Left lung (tissue), 4 donors: ENCODE measurements at regions not wholly inside any gene's neighbourhood (a gene's known extent, or its start where the extent isn't known, plus 50 kb on each side); places are given as distances from the start of the nearest gene placed in this dataset.

ENCODE experiments used
- ATAC-seq: fragments of 200-7000 bp; cut with Tn5 transposase; one replicate; pipeline ENCODE4 v1.9.1; 2020; ENCODE audit warnings: moderate library complexity
- DNase-seq, 4 donors: peaks; one replicate each; pipeline ENCODE4 v3.0.0-alpha.2; 2013 to 2020
- H3K27ac ChIP-seq, 2 donors: fragments of 200-600 bp; sonication (generic) in 1 of 2; one replicate each; pipeline versions ENCODE4 v1.5.0 to v1.8.0; 2020 to 2021
- H3K27me3 ChIP-seq, 2 donors: fragments of 200-600 bp; sonication (generic) in 1 of 2; one replicate each; pipeline versions ENCODE4 v1.5.0 to v1.8.0; 2020 to 2021
- H3K36me3 ChIP-seq, 2 donors: fragments of 200-600 bp; sonication (generic) in 1 of 2; one replicate each; pipeline versions ENCODE4 v1.5.0 to v1.8.0; 2020 to 2021
- H3K4me1 ChIP-seq, 2 donors: fragments of 200-600 bp; one replicate each; pipeline ENCODE4 v1.8.0; 2021
- H3K4me3 ChIP-seq, 2 donors: fragments of 200-600 bp; sonication (generic) in 1 of 2; one replicate each; pipeline versions ENCODE4 v1.5.0 to v1.8.0; 2020 to 2021; ENCODE audit warnings: mild to moderate bottlenecking in 1 of 2
- H3K9me3 ChIP-seq, 2 donors: fragments of 200-600 bp; sonication (generic) in 1 of 2; one replicate each; pipeline versions ENCODE4 v1.5.0 to v1.8.0; 2020 to 2021
- intact Hi-C, 2 donors: fragments of 100-400 bp; cut with DNase I; formaldehyde crosslinking; loops; one replicate each; pipeline versions ENCODE4 v1.11.2 to v1.14.2; 2022
- TF ChIP-seq, protein P1 (sequence below), 2 donors: fragments of 200-600 bp; sonication (generic) in 1 of 2; IDR thresholded peaks; one replicate each; pipeline versions ENCODE4 v1.5.0 to v1.8.0; 2021; ENCODE audit warnings: antibody characterized with exemption in 2 of 2
- donor health status: DM: no; HTN: yes; CAD: no.
- donor health status: DM: no; HTN: no; CAD: no.

- no peak overlapping the region for H3K27ac ChIP-seq
- intact Hi-C loops, result no loop called here
- TF ChIP-seq, protein P1, sequence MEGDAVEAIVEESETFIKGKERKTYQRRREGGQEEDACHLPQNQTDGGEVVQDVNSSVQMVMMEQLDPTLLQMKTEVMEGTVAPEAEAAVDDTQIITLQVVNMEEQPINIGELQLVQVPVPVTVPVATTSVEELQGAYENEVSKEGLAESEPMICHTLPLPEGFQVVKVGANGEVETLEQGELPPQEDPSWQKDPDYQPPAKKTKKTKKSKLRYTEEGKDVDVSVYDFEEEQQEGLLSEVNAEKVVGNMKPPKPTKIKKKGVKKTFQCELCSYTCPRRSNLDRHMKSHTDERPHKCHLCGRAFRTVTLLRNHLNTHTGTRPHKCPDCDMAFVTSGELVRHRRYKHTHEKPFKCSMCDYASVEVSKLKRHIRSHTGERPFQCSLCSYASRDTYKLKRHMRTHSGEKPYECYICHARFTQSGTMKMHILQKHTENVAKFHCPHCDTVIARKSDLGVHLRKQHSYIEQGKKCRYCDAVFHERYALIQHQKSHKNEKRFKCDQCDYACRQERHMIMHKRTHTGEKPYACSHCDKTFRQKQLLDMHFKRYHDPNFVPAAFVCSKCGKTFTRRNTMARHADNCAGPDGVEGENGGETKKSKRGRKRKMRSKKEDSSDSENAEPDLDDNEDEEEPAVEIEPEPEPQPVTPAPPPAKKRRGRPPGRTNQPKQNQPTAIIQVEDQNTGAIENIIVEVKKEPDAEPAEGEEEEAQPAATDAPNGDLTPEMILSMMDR (IDR thresholded peaks at IDR 0.05), result no peak
- H3K27me3 ChIP-seq, result no peaks in the 10 kb centered on the region
- H3K4me3 ChIP-seq, result no peak overlapping the region
- DNase-seq, result no peak
- H3K36me3 ChIP-seq, result no peaks in the 10 kb centered on the region
- H3K4me1 ChIP-seq, result no peaks in the 10 kb centered on the region
- no peaks in the 10 kb centered on the region for H3K9me3 ChIP-seq
- no peak for ATAC-seq
Observed at GRCh38 chr2:15827001-15827400, 113.3 kb upstream of the MYCN start.

GRCh38 chr2:15828576-15828975, 111.8 kb upstream of the MYCN start:
- ATAC-seq (no peak), DNase-seq (no peak)
- TF ChIP-seq, protein P1 (IDR thresholded peaks at IDR 0.05), result no peak
- no peaks in the 10 kb centered on the region for H3K4me1 ChIP-seq
- no peak overlapping the region for H3K4me3 ChIP-seq
- no peaks in the 10 kb centered on the region for H3K27me3 ChIP-seq
- H3K36me3 ChIP-seq, result no peaks in the 10 kb centered on the region
- intact Hi-C loops, result no loop called here
- H3K9me3 ChIP-seq, result no peaks in the 10 kb centered on the region
- no peak overlapping the region for H3K27ac ChIP-seq

- no peaks in the 10 kb centered on the region for H3K27me3 ChIP-seq
- no peaks in the 10 kb centered on the region for H3K9me3 ChIP-seq
- DNase-seq (no peak), ATAC-seq (no peak)
- H3K27ac ChIP-seq, result no peak overlapping the region
- H3K36me3 ChIP-seq, result no peaks in the 10 kb centered on the region
- no peak overlapping the region for H3K4me3 ChIP-seq
- TF ChIP-seq, protein P1 (IDR thresholded peaks at IDR 0.05), result no peak
- intact Hi-C loops, result no loop called here
- H3K4me1 ChIP-seq, result no peaks in the 10 kb centered on the region
Observed at GRCh38 chr2:15829091-15829801, 111.1 kb upstream of the MYCN start.

DNA sequence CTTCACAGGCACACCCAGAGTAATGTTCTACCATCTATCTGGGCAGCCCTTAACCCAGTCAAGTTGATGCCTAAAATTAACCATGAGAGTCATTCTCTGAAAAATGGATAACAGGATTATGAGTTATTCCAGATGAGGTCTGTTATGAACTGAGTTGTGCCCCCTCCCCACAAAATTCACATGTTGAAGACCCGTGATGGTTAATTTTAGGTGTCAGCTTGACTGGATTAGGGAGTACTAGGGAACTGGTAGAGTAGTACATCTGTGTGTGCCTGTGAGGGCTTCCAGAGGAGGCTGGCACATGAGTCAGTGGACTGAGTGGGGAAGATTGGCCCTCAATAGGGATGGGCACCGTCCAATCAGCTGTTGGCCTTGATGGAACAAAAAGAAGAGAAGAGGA, 110.4 kb upstream of the MYCN start:
- TF ChIP-seq, protein P1 (IDR thresholded peaks at IDR 0.05), result no peak
- Histone ChIP-seq H3K27me3 (no peaks in the 10 kb centered on the region), H3K27ac (no peak overlapping the region), H3K9me3 (no peaks in the 10 kb centered on the region), H3K36me3 (no peaks in the 10 kb centered on the region), H3K4me3 (no peak overlapping the region), H3K4me1 (no peaks in the 10 kb centered on the region)
- ATAC-seq (no peak), DNase-seq (no peak)
- intact Hi-C loops, result no loop called here

DNA sequence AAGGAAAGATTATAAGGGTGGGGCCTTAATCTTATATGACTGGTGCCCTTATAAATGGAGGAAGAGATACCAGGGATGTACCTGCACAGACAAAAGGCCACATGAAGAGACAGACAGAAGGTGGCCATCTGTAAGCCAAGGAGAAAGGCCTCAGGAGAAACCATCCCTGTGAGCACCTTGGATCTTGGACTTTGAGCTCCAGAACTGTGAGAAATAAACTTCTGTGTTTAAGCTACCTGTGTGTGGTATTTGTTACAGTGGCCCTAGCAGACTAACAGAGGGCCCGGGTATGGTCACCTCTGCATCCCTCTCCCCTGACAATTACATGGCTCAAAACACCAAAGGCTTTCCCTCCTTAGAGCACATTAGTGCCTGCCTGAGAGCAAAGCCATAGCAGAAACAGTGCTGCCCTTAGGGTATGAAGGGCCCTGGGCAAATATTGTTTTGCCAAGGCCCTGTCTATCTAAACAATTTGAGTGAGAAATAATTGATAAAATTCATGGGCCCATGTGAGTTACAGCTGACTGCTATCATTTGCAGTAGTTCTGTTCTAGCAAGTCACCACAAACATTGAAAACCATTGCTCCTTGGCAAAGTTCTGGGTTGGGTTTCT, 109.3 kb upstream of the MYCN start:
- Histone ChIP-seq H3K27ac (no peak overlapping the region), H3K36me3 (no peaks in the 10 kb centered on the region), H3K4me3 (no peak overlapping the region), H3K4me1 (no peaks in the 10 kb centered on the region), H3K9me3 (no peaks in the 10 kb centered on the region), H3K27me3 (no peaks in the 10 kb centered on the region)
- intact Hi-C loops, result no loop called here
- TF ChIP-seq, protein P1 (IDR thresholded peaks at IDR 0.05), result no peak
- DNase-seq (no peak), ATAC-seq (no peak)
